Kidney (tissue), 13 donors: ENCODE measurements at regions not wholly inside any gene's neighbourhood (a gene's known extent, or its start where the extent isn't known, plus 50 kb on each side); places are given as distances from the start of the nearest gene placed in this dataset.

Experiments
- DNase-seq, 5 donors: peaks; one replicate each; pipeline ENCODE4 v3.0.0-alpha.2; 2013 to 2020
- FAIRE-seq: peaks from 2 replicates; lab custom pipeline; 2012; peaks lifted over from hg19 to GRCh38; lab: Jason Lieb, UNC
- H3K27ac ChIP-seq, 2 donors: one replicate each; pipeline ENCODE4 v1.7.0; 2013; ENCODE audit warnings: low read depth in 2 of 2, low read length in 2 of 2, inconsistent platforms in 1 of 2
- H3K27me3 ChIP-seq: one replicate; pipeline ENCODE4 v1.7.1; 2013; ENCODE audit warnings: low read length, inconsistent platforms; ENCODE audit not compliant: control insufficient read depth, insufficient read depth
- H3K36me3 ChIP-seq, 3 donors: one replicate each; pipeline versions ENCODE4 v1.7.0 to v1.7.1; 2013; ENCODE audit warnings: low read length in 3 of 3, control low read depth in 1 of 3, inconsistent platforms in 1 of 3; ENCODE audit not compliant: insufficient read depth in 3 of 3, control insufficient read depth in 2 of 3
- H3K4me1 ChIP-seq, 3 donors: one replicate each; pipeline versions ENCODE4 v1.7.0 to v1.7.1; 2013; ENCODE audit warnings: low read length in 3 of 3, inconsistent platforms in 1 of 3, low read depth in 1 of 3; ENCODE audit not compliant: control insufficient read depth in 2 of 3, insufficient read depth in 2 of 3
- H3K4me3 ChIP-seq, 3 donors: one replicate each; pipeline versions ENCODE4 v1.7.0 to v1.8.1; 2013; ENCODE audit warnings: low read length in 3 of 3, control low read depth in 1 of 3, inconsistent platforms in 1 of 3
- H3K9ac ChIP-seq, 3 donors: one replicate each; pipeline versions ENCODE4 v1.7.0 to v1.7.1; 2013; ENCODE audit warnings: low read length in 3 of 3, control low read depth in 1 of 3, inconsistent platforms in 1 of 3
- H3K9me3 ChIP-seq, 3 donors: one replicate each; pipeline versions ENCODE4 v1.7.0 to v1.7.1; 2013; ENCODE audit warnings: low read length in 3 of 3, control low read depth in 1 of 3, inconsistent platforms in 1 of 3; ENCODE audit not compliant: control insufficient read depth in 2 of 3, insufficient read depth in 1 of 3
- intact Hi-C: fragments of 100-400 bp; cut with DNase I; formaldehyde crosslinking; loops from one replicate; pipeline ENCODE4 v1.11.1; 2022
- TF ChIP-seq, protein P1 (sequence below): IDR thresholded peaks from 3 replicates; pipeline ENCODE4 v1.5.1; 2012; ENCODE audit warnings: mild to moderate bottlenecking, moderate library complexity, borderline replicate concordance; ENCODE audit not compliant: insufficient read depth; ENCODE audit errors: extremely low read depth
- donor health status: control.
- donor health status: control.
- donor health status: control.
- donor health status: control.
- donor health status: control.
- donor health status: DM: yes; HTN: yes; CAD: no.
- donor health status: Normal renal cell carcinoma (clear cell type).

DNA sequence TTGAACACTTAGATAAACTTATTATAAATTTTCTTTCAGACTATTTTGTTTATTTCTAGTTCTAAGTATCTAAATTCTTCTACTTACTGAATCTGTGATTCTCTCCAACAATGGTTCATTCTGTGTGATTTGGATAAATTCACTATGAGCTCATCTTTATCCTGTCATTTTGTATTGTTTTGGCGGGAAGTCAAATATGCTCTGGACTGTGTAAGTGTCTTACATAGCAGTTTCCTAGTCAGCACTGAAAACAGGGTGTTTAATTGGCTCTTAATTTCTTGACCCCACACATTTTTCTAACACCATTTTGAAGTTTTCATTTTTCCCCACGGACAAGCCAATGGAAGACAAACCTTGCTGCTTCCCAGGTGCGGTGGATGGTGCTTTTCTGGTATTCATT is 207.0 kb upstream of the ACO1 start:
- Histone ChIP-seq H3K36me3 (no peaks in the 10 kb centered on the region), H3K4me1 (no peaks in the 10 kb centered on the region), H3K9ac (no peak overlapping the region), H3K4me3 (no peak overlapping the region), H3K27me3 (no peaks in the 10 kb centered on the region), H3K27ac (no peak overlapping the region), H3K9me3 (no peaks in the 10 kb centered on the region)
- DNase-seq (no peak), FAIRE-seq (no peak)
- TF ChIP-seq, protein P1, sequence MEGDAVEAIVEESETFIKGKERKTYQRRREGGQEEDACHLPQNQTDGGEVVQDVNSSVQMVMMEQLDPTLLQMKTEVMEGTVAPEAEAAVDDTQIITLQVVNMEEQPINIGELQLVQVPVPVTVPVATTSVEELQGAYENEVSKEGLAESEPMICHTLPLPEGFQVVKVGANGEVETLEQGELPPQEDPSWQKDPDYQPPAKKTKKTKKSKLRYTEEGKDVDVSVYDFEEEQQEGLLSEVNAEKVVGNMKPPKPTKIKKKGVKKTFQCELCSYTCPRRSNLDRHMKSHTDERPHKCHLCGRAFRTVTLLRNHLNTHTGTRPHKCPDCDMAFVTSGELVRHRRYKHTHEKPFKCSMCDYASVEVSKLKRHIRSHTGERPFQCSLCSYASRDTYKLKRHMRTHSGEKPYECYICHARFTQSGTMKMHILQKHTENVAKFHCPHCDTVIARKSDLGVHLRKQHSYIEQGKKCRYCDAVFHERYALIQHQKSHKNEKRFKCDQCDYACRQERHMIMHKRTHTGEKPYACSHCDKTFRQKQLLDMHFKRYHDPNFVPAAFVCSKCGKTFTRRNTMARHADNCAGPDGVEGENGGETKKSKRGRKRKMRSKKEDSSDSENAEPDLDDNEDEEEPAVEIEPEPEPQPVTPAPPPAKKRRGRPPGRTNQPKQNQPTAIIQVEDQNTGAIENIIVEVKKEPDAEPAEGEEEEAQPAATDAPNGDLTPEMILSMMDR: no peak
- intact Hi-C loops: no loop called here

DNA sequence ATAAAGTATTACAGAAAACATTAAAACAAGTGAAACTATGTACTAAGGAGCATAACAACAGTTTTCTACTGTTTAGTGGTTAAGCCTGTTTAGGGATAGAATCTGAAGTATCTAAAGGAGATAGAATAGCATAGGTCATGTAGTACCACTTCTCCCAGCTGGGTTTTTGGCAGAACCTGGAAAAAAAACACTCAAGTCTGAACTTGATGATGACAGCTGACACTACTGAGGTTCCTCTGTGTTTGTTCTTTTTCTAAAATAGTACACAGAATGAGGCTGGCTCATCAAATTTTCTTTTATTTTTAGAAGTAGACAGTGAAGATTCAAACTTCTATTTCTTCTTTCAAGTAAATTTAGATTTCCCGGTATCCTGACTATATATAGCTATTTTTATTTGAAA is 203.8 kb upstream of the ACO1 start:
- intact Hi-C loops: no loop called here
- Histone ChIP-seq H3K9ac (no peak overlapping the region), H3K27me3 (no peaks in the 10 kb centered on the region), H3K9me3 (no peaks in the 10 kb centered on the region), H3K36me3 (no peaks in the 10 kb centered on the region), H3K27ac (no peak overlapping the region), H3K4me1 (no peaks in the 10 kb centered on the region), H3K4me3 (no peak overlapping the region)
- TF ChIP-seq, protein P1: no peak
- no peak for DNase-seq
- no peak for FAIRE-seq

DNA sequence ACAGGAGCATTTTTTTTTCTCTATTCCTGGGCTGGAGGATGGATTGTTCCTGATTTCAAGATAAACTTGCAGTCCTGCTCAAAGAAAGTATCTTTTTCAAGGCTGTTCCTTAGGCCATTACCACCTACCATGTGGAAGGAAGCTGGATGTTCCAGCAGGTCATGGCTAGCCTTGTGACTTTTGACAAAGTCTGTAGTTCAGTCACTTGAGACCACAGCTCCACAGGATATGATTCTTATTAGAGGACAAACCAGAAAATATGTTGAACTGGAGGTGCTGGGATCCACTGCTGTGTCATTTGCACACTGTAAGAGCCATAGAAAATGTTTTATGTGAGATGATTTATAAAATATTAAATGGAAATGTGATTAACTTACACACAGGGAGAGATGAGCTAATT is 184.2 kb upstream of the ACO1 start:
- no peak overlapping the region for H3K9ac ChIP-seq

More for the DNA sequence above, 184.2 kb upstream of the ACO1 start:
- H3K4me3 ChIP-seq: no peak overlapping the region
- TF ChIP-seq, protein P1: no peak
- no peaks in the 10 kb centered on the region for H3K36me3 ChIP-seq
- FAIRE-seq (no peak), DNase-seq (no peak)
- no peaks in the 10 kb centered on the region for H3K4me1 ChIP-seq
- H3K9me3 ChIP-seq: no peaks in the 10 kb centered on the region
- no peak overlapping the region for H3K27ac ChIP-seq
- H3K27me3 ChIP-seq: no peaks in the 10 kb centered on the region
- intact Hi-C loops: no loop called here
